BJ (cell line): ENCODE measurements at regions not wholly inside any gene's neighbourhood (a gene's known extent, or its start where the extent isn't known, plus 50 kb on each side); places are given as distances from the start of the nearest gene placed in this dataset.

ENCODE experiments used
- CTCF ChIA-PET: fragments of 350-600 bp; formaldehyde crosslinking; extraction: SDS; loops from one replicate; lab custom pipeline; 2021; ENCODE audit warnings: antibody characterized with exemption, inconsistent platforms; lab: Yijun Ruan, JAX
- POLR2A ChIA-PET: fragments of 300-600 bp; sonication (Branson Sonifier 250); formaldehyde crosslinking; extraction: SDS; loops from one replicate; lab custom pipeline; 2021; ENCODE audit warnings: antibody characterized with exemption; lab: Charles Lee
- DNase-seq: peaks from one replicate; pipeline ENCODE4 v3.0.0-alpha.2; 2011; ENCODE audit warnings: low read depth
- H3K27me3 ChIP-seq: 2 replicates; pipeline ENCODE4 v1.6.0; 2011; ENCODE audit warnings: low read length; ENCODE audit not compliant: control insufficient read depth, insufficient read depth
- H3K36me3 ChIP-seq: 2 replicates; pipeline ENCODE4 v1.5.1; 2011; ENCODE audit warnings: low read length; ENCODE audit not compliant: control insufficient read depth, insufficient read depth
- H3K4me3 ChIP-seq: 2 replicates; pipeline ENCODE4 v1.5.1; 2011; ENCODE audit warnings: low read depth, mild to moderate bottlenecking, control low read depth, low read length
- CTCF ChIP-seq: IDR thresholded peaks from 2 replicates; pipeline ENCODE4 v1.5.1; 2011; ENCODE audit warnings: low read depth, mild to moderate bottlenecking, control low read depth, inconsistent platforms, low read length, moderate library complexity; ENCODE audit not compliant: insufficient read depth

GRCh38 chr5:118556792-118557191, 431.6 kb downstream of the DTWD2 start:
- CTCF ChIA-PET: interaction anchor here (1.1 kb wide), 1 partner anchor 54 kb away, joined by 3 read pairs; no protein-coding TSS in a partner anchor
- TF ChIP-seq CTCF: no peak

GRCh38 chr5:118555727-118556126, 432.6 kb downstream of the DTWD2 start:
- Histone ChIP-seq H3K36me3 (no peaks in the 10 kb centered on the region), H3K4me3 (no peak overlapping the region), H3K27me3 (no peaks in the 10 kb centered on the region)
- CTCF ChIA-PET: no interaction called here
- no peak for DNase-seq
- no peak for TF ChIP-seq CTCF
- POLR2A ChIA-PET: no interaction called here

More at GRCh38 chr5:118556792-118557191, 431.6 kb downstream of the DTWD2 start:
- no peaks in the 10 kb centered on the region for H3K36me3 ChIP-seq
- no peaks in the 10 kb centered on the region for H3K27me3 ChIP-seq
- POLR2A ChIA-PET: no interaction called here
- H3K4me3 ChIP-seq: no peak overlapping the region
- no peak for DNase-seq

- ChIA-PET CTCF (no interaction called here), POLR2A (no interaction called here)
- no peak for DNase-seq
- H3K36me3 ChIP-seq: no peaks in the 10 kb centered on the region
- TF ChIP-seq CTCF: no peak
- no peaks in the 10 kb centered on the region for H3K27me3 ChIP-seq
- H3K4me3 ChIP-seq: no peak overlapping the region
Observed at GRCh38 chr5:118554981-118555380, 433.4 kb downstream of the DTWD2 start.

- no peak overlapping the region for H3K4me3 ChIP-seq
- no peaks in the 10 kb centered on the region for H3K27me3 ChIP-seq
- ChIA-PET POLR2A (no interaction called here), CTCF (no interaction called here)
- TF ChIP-seq CTCF: no peak
- no peak for DNase-seq
- no peaks in the 10 kb centered on the region for H3K36me3 ChIP-seq
Observed at GRCh38 chr5:118554241-118554640, 434.1 kb downstream of the DTWD2 start.

GRCh38 chr5:118553662-118554061, 434.7 kb downstream of the DTWD2 start:
- Histone ChIP-seq H3K27me3 (no peaks in the 10 kb centered on the region), H3K36me3 (no peaks in the 10 kb centered on the region), H3K4me3 (no peak overlapping the region)
- ChIA-PET CTCF (no interaction called here), POLR2A (no interaction called here)
- peak; percentile 97 for DNase-seq
- no peak for TF ChIP-seq CTCF
